GM19397 (cell line): ENCODE measurements at regions not wholly inside any gene's neighbourhood (a gene's known extent, or its start where the extent isn't known, plus 50 kb on each side); places are given as distances from the start of the nearest gene placed in this dataset.
"Not testable (repeated sequence)": the region's sequence is repeated elsewhere in the genome, so short reads cannot be mapped to it uniquely, and the experiment has no call there.

Source experiments
- ATAC-seq: cut with Tn5 transposase; IDR thresholded peaks from one replicate; pipeline ENCODE4 v1.9.1; 2021; ENCODE audit warnings: mild to moderate bottlenecking, moderate library complexity; ENCODE audit not compliant: unreplicated experiment

DNA sequence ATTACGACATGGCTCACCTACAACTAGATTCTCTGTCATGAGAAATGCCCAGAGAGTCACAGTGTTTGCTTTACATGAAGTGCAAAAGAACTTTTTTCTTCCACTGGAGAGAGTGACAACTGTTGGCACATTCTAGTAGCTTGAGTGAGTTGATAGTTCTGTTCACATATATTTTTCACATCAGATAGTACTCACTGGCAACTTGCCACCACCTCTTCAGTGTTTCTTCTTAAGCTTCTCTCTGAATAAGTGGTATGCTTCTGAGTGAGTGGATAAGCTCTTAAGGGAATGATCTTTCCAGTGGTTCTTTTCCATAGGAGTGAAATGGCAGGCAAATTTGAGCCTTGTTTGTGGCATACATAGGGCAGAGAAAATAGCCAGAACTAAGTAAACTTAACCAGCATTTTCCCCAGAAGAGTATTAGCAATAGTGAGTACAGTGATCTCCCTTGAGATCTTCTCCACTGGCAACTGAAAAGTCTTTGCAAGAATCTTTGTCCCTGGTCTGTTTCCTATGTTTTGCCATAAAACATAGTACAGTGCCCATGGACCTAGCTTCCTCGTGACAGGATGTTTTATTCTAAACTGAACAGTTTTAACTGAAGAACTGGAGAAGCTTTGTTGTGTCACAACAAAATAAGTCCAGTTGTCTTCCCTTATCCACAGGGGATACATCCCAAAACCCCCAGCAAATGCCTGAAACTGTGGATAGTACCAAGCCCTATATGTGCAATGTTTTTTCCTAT is 125.4 kb upstream of the CDK13 start:
- no peak for ATAC-seq

- ATAC-seq: no peak
Observed at GRCh38 chr7:39825401-39825980, 124.6 kb upstream of the CDK13 start.

- no peak for ATAC-seq
Observed at GRCh38 chr7:39826166-39826565, 123.9 kb upstream of the CDK13 start.

- no peak for ATAC-seq
Observed at GRCh38 chr7:39827571-39827970, 122.5 kb upstream of the CDK13 start.

DNA sequence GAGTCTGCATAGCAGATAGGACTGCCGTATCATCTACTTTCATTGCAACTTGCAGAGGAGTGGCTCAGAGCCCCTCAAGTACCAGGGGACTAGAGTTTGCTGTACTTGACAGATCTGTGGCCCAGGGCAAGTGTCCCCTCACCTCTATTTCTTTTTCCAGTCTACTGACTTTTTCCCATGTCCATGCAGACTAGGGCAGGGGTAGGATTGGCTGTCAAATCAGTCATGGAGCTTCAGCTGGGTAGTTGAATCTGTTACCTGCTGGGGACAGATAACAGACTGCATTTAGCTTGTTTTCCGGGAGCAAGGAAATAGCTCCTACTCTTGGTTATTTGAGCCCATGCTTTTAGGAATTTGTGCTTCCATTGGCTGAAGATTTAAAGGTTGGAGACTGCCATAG is 121.0 kb upstream of the CDK13 start:
- no peak for ATAC-seq

GRCh38 chr7:39832519-39833085 is 117.5 kb upstream of the CDK13 start:
- ATAC-seq: no peak

- not testable (repeated sequence) for ATAC-seq
Observed at GRCh38 chr7:39833180-39833799, 116.8 kb upstream of the CDK13 start.

- not testable (repeated sequence) for ATAC-seq
Observed at GRCh38 chr7:39833865-39834634, 116.0 kb upstream of the CDK13 start.

- no peak for ATAC-seq
Observed at GRCh38 chr7:39838326-39838725, 111.7 kb upstream of the CDK13 start.

GRCh38 chr7:39845006-39845405 is 105.0 kb upstream of the CDK13 start:
- ATAC-seq: no peak

GRCh38 chr7:39847227-39847626 is 102.8 kb upstream of the CDK13 start:
- no peak for ATAC-seq

DNA sequence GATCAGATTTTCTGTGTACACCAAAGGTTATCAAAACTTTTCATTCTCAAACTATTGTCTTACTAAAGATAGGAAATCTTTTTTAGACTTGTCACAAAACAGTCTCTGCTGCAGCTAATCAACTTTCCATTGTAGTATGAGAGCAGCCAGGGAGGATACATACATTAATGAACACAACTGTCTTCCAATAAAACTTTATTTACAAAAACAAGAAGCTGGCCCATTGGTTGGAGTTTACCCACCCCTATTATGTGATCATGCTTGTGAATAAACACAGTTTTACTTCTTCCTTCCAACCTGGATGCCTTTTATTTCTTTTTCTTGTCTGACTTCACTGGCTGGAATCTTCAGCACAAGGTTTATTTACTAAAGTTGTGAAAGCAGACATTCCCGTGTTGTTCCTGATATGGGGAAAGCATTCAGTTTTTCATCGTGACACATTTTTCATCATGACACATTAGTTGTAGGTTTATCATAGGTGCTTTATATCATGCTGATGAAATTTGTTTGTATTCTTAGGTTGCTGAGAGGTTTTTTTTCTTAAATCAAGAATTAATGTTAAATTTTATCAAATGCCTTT is 98.5 kb upstream of the CDK13 start:
- no peak for ATAC-seq

DNA sequence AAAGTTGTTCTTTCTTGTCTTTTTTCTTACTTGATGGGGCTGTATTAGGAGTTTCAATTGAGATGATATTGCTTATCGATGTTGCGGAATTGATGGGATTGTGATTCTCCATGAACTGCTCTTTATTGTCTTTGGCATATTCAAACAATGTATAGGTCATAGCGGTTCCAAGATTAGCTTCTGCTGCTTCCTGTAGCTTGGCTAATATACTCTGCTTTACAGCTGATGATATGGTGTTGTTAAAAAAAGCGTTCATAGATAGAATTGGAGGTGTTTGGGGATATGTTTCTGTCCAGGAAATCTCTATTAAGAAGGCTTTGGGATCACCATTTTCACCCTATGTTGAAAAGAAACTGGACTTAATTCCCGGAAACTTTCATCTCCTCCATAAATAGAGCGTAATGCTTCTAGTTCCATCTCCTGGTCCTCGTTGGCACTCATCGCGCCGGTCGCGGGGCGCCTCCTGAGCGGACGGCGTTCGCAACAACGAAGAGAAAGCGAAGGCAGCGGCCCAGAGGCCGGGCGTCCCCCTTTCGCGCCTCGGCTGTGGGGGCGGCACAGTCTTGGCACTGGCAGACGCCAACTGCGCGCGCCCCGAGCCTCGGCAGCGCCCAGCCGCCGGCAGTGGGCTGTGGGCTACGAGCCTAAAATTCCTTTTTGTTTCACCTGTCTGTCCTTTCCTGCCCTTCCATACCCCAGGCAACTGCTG is 95.3 kb upstream of the CDK13 start:
- ATAC-seq: peak; percentile 80

GRCh38 chr7:39855325-39855674 is 94.8 kb upstream of the CDK13 start:
- ATAC-seq: no peak

GRCh38 chr7:39863675-39864322 is 86.3 kb upstream of the CDK13 start:
- not testable (repeated sequence) for ATAC-seq

DNA sequence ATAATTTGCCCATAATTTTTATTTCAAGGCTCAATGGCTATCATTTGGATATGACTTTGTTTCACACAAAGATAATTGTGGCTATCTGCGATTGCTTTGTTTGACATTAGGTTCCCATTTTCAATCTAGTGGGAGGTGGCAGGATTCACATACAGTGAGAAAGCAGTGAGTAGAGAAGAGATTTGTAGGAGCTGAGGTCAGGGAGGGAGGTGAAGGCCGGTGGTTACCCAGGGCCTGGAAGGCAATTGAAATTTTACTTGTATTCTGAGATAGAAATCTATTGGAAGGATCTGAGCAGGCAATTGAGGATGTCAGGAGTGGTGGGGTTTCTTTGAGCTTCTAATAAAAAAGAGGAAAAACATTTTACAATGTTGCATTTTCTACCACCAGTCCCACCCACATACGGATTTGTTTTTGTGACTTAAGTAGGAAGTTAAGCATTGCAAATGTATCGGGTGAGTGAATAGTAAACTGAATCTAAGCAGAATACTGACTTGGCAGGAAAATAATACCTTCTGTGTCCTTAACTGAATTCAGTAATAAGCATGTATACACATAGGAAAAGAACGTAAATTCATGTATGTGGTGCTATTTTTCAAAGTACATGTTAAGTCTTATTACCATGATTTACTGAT is 80.1 kb upstream of the CDK13 start:
- ATAC-seq: not testable (repeated sequence)

GRCh38 chr7:39871610-39872009 is 78.4 kb upstream of the CDK13 start:
- not testable (repeated sequence) for ATAC-seq

- no peak for ATAC-seq
Observed at GRCh38 chr7:39880556-39880955, 69.5 kb upstream of the CDK13 start.

GRCh38 chr7:39882148-39882784 is 67.8 kb upstream of the CDK13 start:
- ATAC-seq: no peak
